ENCODE measurements at regions not wholly inside any gene's neighbourhood (a gene's known extent, or its start where the extent isn't known, plus 50 kb on each side); places are given as distances from the start of the nearest gene placed in this dataset.

GRCh38 chr12:4049298-4050080 lies 176.3 kb upstream of the PARP11 start:
- TF ChIP-seq CTCF (IDR thresholded peaks at IDR 0.05; ENCODE audit: insufficient read depth, low read length, poor library complexity, severe bottlenecking) (no peak), EZH2phosphoT487 (conservative IDR thresholded peaks at IDR 0.05; ENCODE audit: low read length) (no peak)

Data from SU-DHL-6 (cell line).